H1 (cell line): ENCODE measurements at regions not wholly inside any gene's neighbourhood (a gene's known extent, or its start where the extent isn't known, plus 50 kb on each side); places are given as distances from the start of the nearest gene placed in this dataset.

Experiments used
- CTCF ChIA-PET: fragments of 300-600 bp; sonication (Branson Sonifier 250); formaldehyde crosslinking; loops from one replicate; lab custom pipeline; 2021; ENCODE audit not compliant: partially characterized antibody; lab: Charles Lee
- POLR2A ChIA-PET: fragments of 300-600 bp; sonication (Branson Sonifier 250); formaldehyde crosslinking; loops from one replicate; lab custom pipeline; 2021; ENCODE audit warnings: inconsistent platforms; ENCODE audit not compliant: partially characterized antibody; lab: Charles Lee
- DNase-seq, 2 experiments: peaks; one replicate each; pipeline versions ENCODE4 v3.0.0 to v3.0.0-alpha.2; 2010 to 2022; ENCODE audit warnings: low spot score in 2 of 2, low read depth in 1 of 2, mixed read lengths in 1 of 2
- FAIRE-seq: peaks from 2 replicates; lab custom pipeline; 2011; peaks lifted over from hg19 to GRCh38; lab: Jason Lieb, UNC
- H2AFZ ChIP-seq: 2 replicates; pipeline ENCODE4 v1.8.1; 2012; ENCODE audit warnings: low read length, inconsistent platforms
- H2AK5ac ChIP-seq: 2 replicates; pipeline ENCODE4 v1.6.1; 2013; ENCODE audit warnings: low read depth, low read length
- H2BK120ac ChIP-seq: replicated peaks from 2 replicates; pipeline ENCODE3; 2013; ENCODE audit warnings: low read depth, low read length, inconsistent platforms
- H2BK12ac ChIP-seq: 2 replicates; pipeline ENCODE4 v1.6.1; 2013; ENCODE audit warnings: low read depth, low read length
- H2BK15ac ChIP-seq: 2 replicates; pipeline ENCODE4 v1.6.1; 2013; ENCODE audit warnings: low read length
- H2BK20ac ChIP-seq: 2 replicates; pipeline ENCODE4 v1.6.1; 2013; ENCODE audit warnings: low read length
- H2BK5ac ChIP-seq: 2 replicates; pipeline ENCODE4 v1.6.1; 2013; ENCODE audit warnings: low read depth, low read length
- H3K14ac ChIP-seq: 2 replicates; pipeline ENCODE4 v1.6.1; 2013; ENCODE audit warnings: inconsistent platforms; ENCODE audit not compliant: insufficient read length
- H3K18ac ChIP-seq: 2 replicates; pipeline ENCODE4 v1.6.1; 2013; ENCODE audit warnings: low read length; ENCODE audit errors: extremely low read depth
- H3K23ac ChIP-seq: 2 replicates; pipeline ENCODE4 v1.6.1; 2013; ENCODE audit warnings: inconsistent platforms; ENCODE audit not compliant: insufficient read length
- H3K23me2 ChIP-seq: 2 replicates; pipeline ENCODE4 v1.6.1; 2013; ENCODE audit warnings: low read depth, low read length
- H3K27ac ChIP-seq: 2 replicates; pipeline ENCODE4 v1.6.1; 2011; ENCODE audit warnings: low read depth, low read length, inconsistent platforms
- H3K27me3 ChIP-seq, 4 experiments: replicated peaks in 1 of 4; 1 replicate in 1 of 4; 2 replicates in 3 of 4; pipeline versions ENCODE4 v1.6.1 to v1.8.1; 2011 to 2013; ENCODE audit warnings: low read length in 3 of 4, mild to moderate bottlenecking in 3 of 4, inconsistent platforms in 2 of 4, mixed read lengths in 2 of 4, moderate library complexity in 1 of 4; ENCODE audit not compliant: control insufficient read depth in 3 of 4, insufficient read depth in 3 of 4; ENCODE audit errors: extremely low read depth in 1 of 4
- H3K36me3 ChIP-seq, 4 experiments: 2 replicates each; pipeline versions ENCODE4 v1.6.1 to v1.8.1; 2011 to 2013; ENCODE audit warnings: mild to moderate bottlenecking in 4 of 4, low read length in 3 of 4, moderate library complexity in 2 of 4, control low read depth in 1 of 4, inconsistent platforms in 1 of 4; ENCODE audit not compliant: insufficient read depth in 4 of 4, control insufficient read depth in 2 of 4
- H3K4ac ChIP-seq: replicated peaks from 2 replicates; pipeline ENCODE3; 2013; ENCODE audit warnings: low read length, low read depth, mixed read lengths, inconsistent platforms; ENCODE audit not compliant: insufficient read length
- H3K4me1 ChIP-seq, 4 experiments: replicated peaks in 1 of 4; 1 replicate in 1 of 4; 2 replicates in 3 of 4; pipeline versions ENCODE4 v1.6.1 to v1.8.1; 2011 to 2013; ENCODE audit warnings: low read length in 3 of 4, inconsistent platforms in 2 of 4, mixed read lengths in 1 of 4; ENCODE audit not compliant: insufficient read depth in 4 of 4, control insufficient read depth in 3 of 4
- H3K4me2 ChIP-seq, 2 experiments: 2 replicates each; pipeline versions ENCODE4 v1.6.1 to v1.8.1; 2011 to 2013; ENCODE audit warnings: low read depth in 2 of 2, low read length in 2 of 2, control low read depth in 1 of 2, inconsistent platforms in 1 of 2, mild to moderate bottlenecking in 1 of 2; ENCODE audit not compliant: insufficient read depth in 1 of 2
- H3K4me3 ChIP-seq, 4 experiments: fragments of 200-600, 300-600 bp in 1 of 4; sonication (generic), shearing (Covaris generic), sonication (Bioruptor Twin) in 1 of 4; 2 replicates each; pipeline versions ENCODE4 v1.5.1 to v1.8.1; 2011 to 2016; ENCODE audit warnings: low read length in 4 of 4, low read depth in 3 of 4, control low read depth in 2 of 4, inconsistent platforms in 2 of 4, mild to moderate bottlenecking in 2 of 4, mixed read lengths in 1 of 4, moderate library complexity in 1 of 4; ENCODE audit not compliant: insufficient read depth in 2 of 4; ENCODE audit errors: extremely low read depth in 1 of 4
- H3K56ac ChIP-seq: replicated peaks from 2 replicates; pipeline ENCODE3; 2013; ENCODE audit warnings: low read depth, mild to moderate bottlenecking, mixed read lengths, low read length, inconsistent platforms; ENCODE audit not compliant: insufficient read length
- H3K79me1 ChIP-seq: 2 replicates; pipeline ENCODE4 v1.6.1; 2013; ENCODE audit warnings: low read depth, low read length, control low read depth
- H3K79me2 ChIP-seq, 2 experiments: 2 replicates each; pipeline versions ENCODE4 v1.6.1 to v1.8.1; 2012 to 2013; ENCODE audit warnings: low read length in 2 of 2, mild to moderate bottlenecking in 2 of 2, inconsistent platforms in 1 of 2; ENCODE audit not compliant: insufficient read depth in 2 of 2, control insufficient read depth in 1 of 2
- H3K9ac ChIP-seq, 4 experiments: replicated peaks in 1 of 4; 1 replicate in 1 of 4; 2 replicates in 3 of 4; pipeline versions ENCODE4 v1.6.1 to v1.8.1; 2011 to 2013; ENCODE audit warnings: low read depth in 3 of 4, low read length in 3 of 4, control low read depth in 2 of 4, mild to moderate bottlenecking in 2 of 4, moderate library complexity in 2 of 4, inconsistent platforms in 1 of 4; ENCODE audit errors: extremely low read depth in 1 of 4
- H3K9me3 ChIP-seq, 2 experiments: 2 replicates each; pipeline versions ENCODE4 v1.6.1 to v1.8.1; 2012 to 2013; ENCODE audit warnings: mild to moderate bottlenecking in 2 of 2, moderate library complexity in 2 of 2, control low read depth in 1 of 2, inconsistent platforms in 1 of 2, low read depth in 1 of 2, low read length in 1 of 2, mixed read lengths in 1 of 2; ENCODE audit not compliant: insufficient read depth in 2 of 2
- H4K20me1 ChIP-seq, 2 experiments: replicated peaks in 1 of 2; 2 replicates each; pipeline versions ENCODE3 to v1.8.1; 2011 to 2013; ENCODE audit warnings: inconsistent platforms in 2 of 2, low read length in 2 of 2, mild to moderate bottlenecking in 1 of 2; ENCODE audit not compliant: insufficient read depth in 2 of 2, control insufficient read depth in 1 of 2
- H4K5ac ChIP-seq: 2 replicates; pipeline ENCODE4 v1.6.1; 2013; ENCODE audit warnings: low read length, low read depth, mixed read lengths, inconsistent platforms; ENCODE audit not compliant: insufficient read length
- H4K8ac ChIP-seq: 2 replicates; pipeline ENCODE4 v1.8.0; 2013; ENCODE audit warnings: mild to moderate bottlenecking, moderate library complexity, low read length, inconsistent platforms; ENCODE audit not compliant: insufficient read depth; ENCODE audit errors: extremely low read depth
- H4K91ac ChIP-seq: replicated peaks from 2 replicates; pipeline ENCODE3; 2013; ENCODE audit warnings: low read length, mixed read lengths, inconsistent platforms; ENCODE audit not compliant: insufficient read length
- EP300 ChIP-seq, 2 experiments: IDR thresholded peaks; 1 replicate in 1 of 2; 2 replicates in 1 of 2; pipeline ENCODE4 v1.6.1; 2011 to 2012; ENCODE audit warnings: low read depth in 2 of 2, low read length in 2 of 2, mild to moderate bottlenecking in 2 of 2, borderline replicate concordance in 1 of 2, inconsistent platforms in 1 of 2, moderate library complexity in 1 of 2
- GABPA ChIP-seq: IDR thresholded peaks from 2 replicates; pipeline ENCODE4 v1.6.1; 2011; ENCODE audit warnings: mild to moderate bottlenecking, low read length, moderate library complexity, borderline replicate concordance; ENCODE audit not compliant: insufficient read depth
- JUND ChIP-seq: IDR thresholded peaks from 2 replicates; pipeline ENCODE4 v1.6.1; 2011; ENCODE audit warnings: mild to moderate bottlenecking, improper control_type of control experiment, low read length
- KDM1A ChIP-seq: fragments of 200-600, 300-600 bp; sonication (generic); IDR thresholded peaks from 2 replicates; pipeline ENCODE4 v1.7.1; 2016; ENCODE audit warnings: mild to moderate bottlenecking, low read length, borderline replicate concordance
- TCF12 ChIP-seq: IDR thresholded peaks from 2 replicates; pipeline ENCODE4 v1.6.1; 2011; ENCODE audit warnings: low read depth, mild to moderate bottlenecking, low read length
- YY1 ChIP-seq: IDR thresholded peaks from 2 replicates; pipeline ENCODE4 v1.6.1; 2011; ENCODE audit warnings: low read depth, mild to moderate bottlenecking, low read length
- ZNF274 ChIP-seq: IDR thresholded peaks from 2 replicates; pipeline ENCODE4 v1.7.0; 2012; ENCODE audit warnings: low read length, borderline replicate concordance; ENCODE audit errors: extremely low read depth
- WGBS, 2 experiments: shearing (Covaris generic) in 1 of 2; methylation state at CpG; one replicate each; pipeline versions ENCODE4 v1.1.6 to v1.1.7; 2013 to 2015; ENCODE audit warnings: low lambda C conversion rate in 2 of 2, mixed read lengths in 2 of 2, inconsistent platforms in 1 of 2, low coverage in 1 of 2, missing lambda C conversion rate in 1 of 2; ENCODE audit not compliant: insufficient replicate concordance in 2 of 2, insufficient coverage in 1 of 2, insufficient read length in 1 of 2; ENCODE audit errors: extremely low coverage in 1 of 2, missing lambda C conversion rate in 1 of 2; 5-methylcytosine and 5-hydroxymethylcytosine counted together

- H2AFZ ChIP-seq, result no peak overlapping the region
- DNase-seq (no peak), FAIRE-seq (no peak)
- H4K20me1 ChIP-seq, result no peaks in the 10 kb centered on the region
- H3K36me3 ChIP-seq, result no peaks in the 10 kb centered on the region
- no peak overlapping the region for H3K14ac ChIP-seq
- H4K91ac ChIP-seq, result no peak overlapping the region
- H2BK12ac ChIP-seq, result no peak overlapping the region
- no peak overlapping the region for H3K18ac ChIP-seq
- no peak overlapping the region for H3K27ac ChIP-seq
- H3K4ac ChIP-seq, result no peak overlapping the region
- H2AK5ac ChIP-seq, result no peak overlapping the region
- H2BK5ac ChIP-seq, result no peak overlapping the region
- POLR2A ChIA-PET, result no interaction called here
- H3K56ac ChIP-seq, result no peak overlapping the region
- no peaks in the 10 kb centered on the region for H3K79me1 ChIP-seq
- H2BK20ac ChIP-seq, result no peak overlapping the region
- no peaks in the 10 kb centered on the region for H3K79me2 ChIP-seq
- no peaks in the 10 kb centered on the region for H3K27me3 ChIP-seq
- H4K8ac ChIP-seq, result no peak overlapping the region
- H2BK15ac ChIP-seq, result no peak overlapping the region
- H3K4me1 ChIP-seq, result no peaks in the 10 kb centered on the region
- CTCF ChIA-PET, result interaction anchor here (1.2 to 1.3 kb wide), 3 partner anchors 9 to 88 kb away, joined by 3 to 6 read pairs (median 3); no protein-coding TSS in a partner anchor
- peaks cover 2% of the 10 kb centered on the region; the same call in 1 of the 2 replicates for H3K23me2 ChIP-seq
- no peak overlapping the region for H2BK120ac ChIP-seq
- H3K4me3 ChIP-seq, result no peak overlapping the region
- no peak overlapping the region for H3K9ac ChIP-seq
- no peak overlapping the region for H3K23ac ChIP-seq
- no peaks in the 10 kb centered on the region for H3K9me3 ChIP-seq
- H3K4me2 ChIP-seq, result no peak overlapping the region
- WGBS, 2 experiments, result 90% methylated on average over 2 of the region's 2 CpGs; no CpG with 5 or more reads in 1 of the 2 experiments
- no peak overlapping the region for H4K5ac ChIP-seq
- TF ChIP-seq YY1 (no peak), JUND (no peak), KDM1A (no peak), EP300 (IDR thresholded peaks at IDR 0.05; ENCODE audit: borderline replicate concordance in 1 of 2, low read depth in 2 of 2, low read length in 2 of 2) (no peak), TCF12 (no peak), ZNF274 (no peak), GABPA (no peak)
Observed at GRCh38 chr6:46079061-46079460, 50.7 kb upstream of the ENPP4 start.
